ENCODE measurements at regions not wholly inside any gene's neighbourhood (a gene's known extent, or its start where the extent isn't known, plus 50 kb on each side); places are given as distances from the start of the nearest gene placed in this dataset.

DNA sequence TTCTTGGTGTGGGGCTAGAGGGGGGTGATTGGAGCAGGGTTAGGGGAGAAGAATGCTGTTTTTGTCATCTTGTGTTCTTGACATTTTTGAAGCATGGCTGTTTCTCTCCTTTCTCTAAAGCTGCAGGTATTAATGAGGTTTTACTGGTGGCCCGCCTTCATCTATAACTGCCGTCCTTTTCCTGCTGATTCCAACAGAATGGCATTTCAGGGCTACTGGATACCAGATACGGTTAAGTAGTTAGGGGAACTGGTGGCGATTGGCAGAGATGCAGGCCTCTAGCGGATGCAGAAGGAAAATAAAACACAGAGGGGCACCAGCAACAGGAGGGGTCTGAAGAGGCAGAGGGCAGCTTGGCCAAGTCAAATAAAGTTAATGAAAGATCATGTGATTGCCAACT, 89.7 kb upstream of the EEF1E1 start:
- DNase-seq = no peak
- ChIA-PET POLR2A (no interaction called here), CTCF (no interaction called here)
- Histone ChIP-seq H3K4me3 (ENCODE audit: low read depth, low read length) (no peak overlapping the region), H3K27me3 (replicated peaks; ENCODE audit: control insufficient read depth, insufficient read depth, low read length) (no peaks in the 10 kb centered on the region), H3K9me3 (peaks cover 5% of the 10 kb centered on the region; the same call in 1 of the 2 replicates), H3K36me3 (ENCODE audit: control insufficient read depth, insufficient read depth, low read length) (no peaks in the 10 kb centered on the region), H3K4me1 (peaks cover 55% of the 10 kb centered on the region)
- H3K27me3 Mint-ChIP-seq (ENCODE audit: insufficient read depth, unreplicated experiment) = no peaks in the 10 kb centered on the region
- H3K4me1 Mint-ChIP-seq (ENCODE audit: low read depth, unreplicated experiment) = peaks cover 40% of the 10 kb centered on the region
- BruUV-seq (replicated peaks) = no TSS peak
- peaks cover 42% of the 10 kb centered on the region for H3K36me3 Mint-ChIP-seq (ENCODE audit: insufficient read depth, unreplicated experiment)
- TF ChIP-seq CTCF (IDR thresholded peaks at IDR 0.05; ENCODE audit: insufficient read depth in 1 of 2, low read depth in 1 of 2, low read length in 1 of 2, severe bottlenecking in 1 of 2, unreplicated experiment in 1 of 2) = no peak
- intact Hi-C loops (cut with micrococcal nuclease; ENCODE audit: unreplicated experiment) = no loop called here
- H3K9me3 Mint-ChIP-seq (ENCODE audit: unreplicated experiment) = no peaks in the 10 kb centered on the region
- peak overlapping the region; percentile 65 for H3K27ac Mint-ChIP-seq (ENCODE audit: unreplicated experiment)
- H3K4me3 Mint-ChIP-seq (ENCODE audit: unreplicated experiment) = no peak overlapping the region

DNA sequence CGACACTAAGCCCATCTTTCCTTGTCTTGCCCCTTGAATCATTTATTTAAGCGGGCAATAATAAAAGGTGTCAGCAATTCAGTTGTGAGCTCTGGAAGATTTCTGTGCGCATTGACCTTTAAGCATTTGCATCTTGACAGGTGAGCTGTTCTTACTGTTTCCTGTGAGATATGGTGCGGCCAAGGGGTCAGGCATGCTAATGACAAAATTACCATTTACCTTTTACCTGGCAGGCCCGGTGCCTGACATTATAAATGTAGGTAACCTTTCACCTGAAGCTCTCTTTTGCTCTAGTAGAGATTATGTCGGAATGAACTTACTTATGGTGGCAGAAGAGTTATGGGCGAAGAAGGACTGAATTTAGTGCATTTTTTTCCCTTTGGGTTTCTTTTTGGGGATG, 89.3 kb upstream of the EEF1E1 start:
- no peak for TF ChIP-seq CTCF (IDR thresholded peaks at IDR 0.05; ENCODE audit: insufficient read depth in 1 of 2, low read depth in 1 of 2, low read length in 1 of 2, severe bottlenecking in 1 of 2, unreplicated experiment in 1 of 2)
- peaks cover 44% of the 10 kb centered on the region for H3K36me3 Mint-ChIP-seq (ENCODE audit: insufficient read depth, unreplicated experiment)
- no peak overlapping the region for H3K4me3 Mint-ChIP-seq (ENCODE audit: unreplicated experiment)
- DNase-seq = peak in 1 of 2 experiments; percentile 40
- intact Hi-C loops (cut with micrococcal nuclease; ENCODE audit: unreplicated experiment) = no loop called here
- ChIA-PET CTCF (no interaction called here), POLR2A (interaction anchor here (0.6 kb wide), 1 partner anchor 625 kb away, joined by 3 read pairs; no protein-coding TSS in a partner anchor)
- Histone ChIP-seq H3K4me1 (peaks cover 51% of the 10 kb centered on the region), H3K4me3 (ENCODE audit: low read depth, low read length) (no peak overlapping the region), H3K27me3 (replicated peaks; ENCODE audit: control insufficient read depth, insufficient read depth, low read length) (no peaks in the 10 kb centered on the region), H3K36me3 (ENCODE audit: control insufficient read depth, insufficient read depth, low read length) (no peaks in the 10 kb centered on the region), H3K9me3 (peaks cover 5% of the 10 kb centered on the region; the same call in 1 of the 2 replicates)
- H3K27me3 Mint-ChIP-seq (ENCODE audit: insufficient read depth, unreplicated experiment) = no peaks in the 10 kb centered on the region
- BruUV-seq (replicated peaks) = no TSS peak
- H3K9me3 Mint-ChIP-seq (ENCODE audit: unreplicated experiment) = no peaks in the 10 kb centered on the region
- peaks cover 36% of the 10 kb centered on the region for H3K4me1 Mint-ChIP-seq (ENCODE audit: low read depth, unreplicated experiment)
- H3K27ac Mint-ChIP-seq (ENCODE audit: unreplicated experiment) = peak overlapping the region; percentile 65

GRCh38 chr6:8187209-8187608, 84.9 kb upstream of the EEF1E1 start:
- no TSS peak for BruUV-seq (replicated peaks)
- Histone ChIP-seq H3K27me3 (replicated peaks; ENCODE audit: control insufficient read depth, insufficient read depth, low read length) (no peaks in the 10 kb centered on the region), H3K4me1 (peaks cover 22% of the 10 kb centered on the region; the same call in 1 of the 2 replicates), H3K4me3 (ENCODE audit: low read depth, low read length) (no peak overlapping the region), H3K36me3 (ENCODE audit: control insufficient read depth, insufficient read depth, low read length) (no peaks in the 10 kb centered on the region; the same call in 1 of the 2 replicates), H3K9me3 (no peaks in the 10 kb centered on the region)
- TF ChIP-seq CTCF (IDR thresholded peaks at IDR 0.05; ENCODE audit: insufficient read depth in 1 of 2, low read depth in 1 of 2, low read length in 1 of 2, severe bottlenecking in 1 of 2, unreplicated experiment in 1 of 2) = no peak
- POLR2A ChIA-PET = no interaction called here
- CTCF ChIA-PET = no interaction called here
- Mint-ChIP-seq H3K36me3 (ENCODE audit: insufficient read depth, unreplicated experiment) (peaks cover 42% of the 10 kb centered on the region), H3K27ac (ENCODE audit: unreplicated experiment) (no peak overlapping the region), H3K27me3 (ENCODE audit: insufficient read depth, unreplicated experiment) (no peaks in the 10 kb centered on the region), H3K4me3 (ENCODE audit: unreplicated experiment) (no peak overlapping the region), H3K4me1 (ENCODE audit: low read depth, unreplicated experiment) (peaks cover 25% of the 10 kb centered on the region), H3K9me3 (ENCODE audit: unreplicated experiment) (no peaks in the 10 kb centered on the region)
- intact Hi-C loops (cut with micrococcal nuclease; ENCODE audit: unreplicated experiment) = no loop called here
- no peak for DNase-seq

Measured in Caco-2 (cell line).